Activated CD8-positive, alpha-beta memory T cell treated with anti-CD3 and anti-CD28 coated beads, Interleukin-2, amount 10 ng/mL, durations not matched to agents 7 days and 5 days (primary cell): ENCODE measurements at regions not wholly inside any gene's neighbourhood (a gene's known extent, or its start where the extent isn't known, plus 50 kb on each side); places are given as distances from the start of the nearest gene placed in this dataset.
"Not testable (repeated sequence)": the region's sequence is repeated elsewhere in the genome, so short reads cannot be mapped to it uniquely, and the experiment has no call there.

Experiments used
- ATAC-seq: fragments of 150-1000 bp; cut with Tn5 transposase; one replicate; pipeline ENCODE4 v1.10.0; 2021; ENCODE audit warnings: moderate library complexity
- CTCF ChIA-PET: fragments of 350-600 bp; sonication (Branson Sonifier 250); formaldehyde crosslinking; loops from one replicate; lab custom pipeline; 2021; ENCODE audit warnings: antibody characterized with exemption; lab: Charles Lee
- DNase-seq: peaks from one replicate; pipeline ENCODE4 v3.0.0-alpha.2; 2020
- H3K27ac Mint-ChIP-seq: one replicate; pipeline ENCODE4 v1.8.0; 2021; ENCODE audit warnings: mild to moderate bottlenecking, mixed read lengths
- H3K27me3 Mint-ChIP-seq: one replicate; pipeline ENCODE4 v1.8.0; 2021; ENCODE audit warnings: mixed read lengths
- H3K36me3 Mint-ChIP-seq: one replicate; pipeline ENCODE4 v1.8.0; 2021; ENCODE audit warnings: mild to moderate bottlenecking, mixed read lengths
- H3K4me1 Mint-ChIP-seq: one replicate; pipeline ENCODE4 v1.8.0; 2021; ENCODE audit warnings: mixed read lengths
- H3K4me3 Mint-ChIP-seq: one replicate; pipeline ENCODE4 v1.8.0; 2021; ENCODE audit warnings: mild to moderate bottlenecking, moderate library complexity, mixed read lengths
- H3K9me3 Mint-ChIP-seq: one replicate; pipeline ENCODE4 v1.8.0; 2022; ENCODE audit warnings: low read depth, mixed read lengths

DNA sequence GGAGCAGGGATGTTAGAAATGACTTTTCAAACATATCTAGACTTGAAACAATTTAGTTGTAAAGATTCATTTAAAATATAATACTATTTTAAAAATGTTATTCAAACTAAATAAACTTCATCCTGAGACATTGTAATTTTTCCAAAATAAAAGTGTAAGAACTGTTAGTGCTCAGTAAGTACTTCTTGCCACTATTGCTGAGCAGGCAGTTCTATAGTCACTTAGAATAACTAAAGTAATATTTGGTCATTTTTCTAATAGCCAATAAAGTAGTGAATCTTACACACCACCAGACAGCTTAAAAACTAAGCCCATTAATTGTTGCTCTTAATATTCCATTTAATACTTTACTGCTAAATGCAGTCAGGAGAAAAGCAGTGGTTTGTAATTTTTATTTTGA lies 1120.0 kb upstream of the CDH10 start:
- no peaks in the 10 kb centered on the region for H3K27me3 Mint-ChIP-seq
- ATAC-seq: no peak
- H3K4me3 Mint-ChIP-seq: no peak overlapping the region
- no peaks in the 10 kb centered on the region for H3K4me1 Mint-ChIP-seq
- CTCF ChIA-PET: no interaction called here
- no peak for DNase-seq
- H3K36me3 Mint-ChIP-seq: no peaks in the 10 kb centered on the region
- no peak overlapping the region for H3K27ac Mint-ChIP-seq
- peaks cover 8% of the 10 kb centered on the region for H3K9me3 Mint-ChIP-seq

- H3K9me3 Mint-ChIP-seq: peaks cover 8% of the 10 kb centered on the region
- H3K27me3 Mint-ChIP-seq: no peaks in the 10 kb centered on the region
- ATAC-seq: no peak
- no peak for DNase-seq
- H3K4me1 Mint-ChIP-seq: no peaks in the 10 kb centered on the region
- H3K4me3 Mint-ChIP-seq: no peak overlapping the region
- H3K27ac Mint-ChIP-seq: no peak overlapping the region
- CTCF ChIA-PET: no interaction called here
- no peaks in the 10 kb centered on the region for H3K36me3 Mint-ChIP-seq
Measured at GRCh38 chr5:25763781-25764180, 1119.0 kb upstream of the CDH10 start.

DNA sequence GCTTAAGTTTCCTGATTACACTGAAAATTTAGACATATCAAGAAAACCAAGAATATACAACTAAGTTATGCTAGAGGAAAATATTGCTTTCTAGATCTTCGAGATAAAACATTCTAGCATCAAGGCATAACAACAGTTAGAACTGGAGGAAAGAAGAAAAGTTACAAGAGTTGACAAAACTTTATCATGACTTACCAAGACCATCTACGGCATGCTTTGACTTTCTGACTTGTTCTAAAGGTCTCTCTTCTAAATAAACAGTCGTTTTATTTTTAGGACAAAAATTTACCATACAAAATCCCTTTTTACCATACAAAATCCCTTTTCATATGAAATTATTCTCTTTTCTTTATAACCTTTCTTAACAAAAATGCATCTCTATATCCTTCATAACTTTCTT lies 1110.1 kb upstream of the CDH10 start:
- Mint-ChIP-seq H3K27ac (no peak overlapping the region), H3K9me3 (peaks cover 20% of the 10 kb centered on the region), H3K4me1 (no peaks in the 10 kb centered on the region), H3K4me3 (no peak overlapping the region), H3K36me3 (no peaks in the 10 kb centered on the region), H3K27me3 (no peaks in the 10 kb centered on the region)
- CTCF ChIA-PET: no interaction called here
- ATAC-seq: no peak
- DNase-seq: no peak

DNA sequence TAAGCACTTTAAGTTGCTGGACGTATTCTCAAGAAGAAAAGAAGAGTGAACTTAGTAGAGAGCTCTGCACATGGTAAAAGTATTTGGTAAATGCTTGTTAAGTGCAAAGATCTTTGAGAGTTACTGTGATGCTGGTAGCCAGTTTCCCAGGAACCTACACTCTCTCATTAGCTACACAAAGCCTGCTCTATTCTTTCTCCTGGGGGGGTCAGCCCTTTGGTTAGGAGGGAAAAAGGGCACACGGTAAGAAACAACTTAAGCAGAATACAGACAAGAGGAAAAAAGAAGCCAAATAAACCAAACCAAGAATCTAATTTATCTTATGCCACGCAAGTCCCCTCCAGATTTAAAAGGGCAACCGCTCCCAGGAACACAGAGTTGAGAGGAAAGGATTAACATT lies 1100.1 kb upstream of the CDH10 start:
- no peak overlapping the region for H3K27ac Mint-ChIP-seq
- CTCF ChIA-PET: no interaction called here
- no peaks in the 10 kb centered on the region for H3K4me1 Mint-ChIP-seq

GRCh38 chr5:25716680-25717079 lies 1071.9 kb upstream of the CDH10 start:
- no peak overlapping the region for H3K27ac Mint-ChIP-seq

More for the DNA sequence above, 1100.1 kb upstream of the CDH10 start:
- Mint-ChIP-seq H3K36me3 (no peaks in the 10 kb centered on the region), H3K4me3 (no peak overlapping the region), H3K27me3 (no peaks in the 10 kb centered on the region), H3K9me3 (peaks cover 7% of the 10 kb centered on the region)
- DNase-seq (no peak), ATAC-seq (no peak)

DNA sequence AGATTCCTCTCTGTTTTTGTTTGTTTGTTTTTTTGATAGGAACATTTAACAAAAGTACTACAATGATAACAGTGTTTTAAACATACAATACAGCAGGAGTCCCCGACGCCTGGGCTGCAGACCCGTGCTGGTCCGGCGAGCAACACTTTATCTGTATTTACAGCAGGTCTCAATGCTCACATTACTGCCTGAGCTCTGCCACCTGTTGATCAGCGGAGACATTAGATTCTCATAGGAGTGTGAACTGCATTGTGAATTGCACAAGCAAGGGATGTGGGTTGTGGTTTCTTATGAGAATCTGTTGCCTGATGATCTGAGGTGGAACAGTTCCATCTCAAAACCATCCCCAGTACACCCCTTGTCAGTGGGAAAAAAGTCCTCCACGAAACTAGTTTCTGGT lies 1068.5 kb upstream of the CDH10 start:
- Mint-ChIP-seq H3K27ac (no peak overlapping the region), H3K9me3 (peaks cover 4% of the 10 kb centered on the region), H3K4me3 (no peak overlapping the region), H3K27me3 (no peaks in the 10 kb centered on the region), H3K4me1 (no peaks in the 10 kb centered on the region), H3K36me3 (no peaks in the 10 kb centered on the region)
- DNase-seq (no peak), ATAC-seq (no peak)
- CTCF ChIA-PET: no interaction called here

More at GRCh38 chr5:25716680-25717079, 1071.9 kb upstream of the CDH10 start:
- ATAC-seq (no peak), DNase-seq (no peak)
- Mint-ChIP-seq H3K36me3 (no peaks in the 10 kb centered on the region), H3K4me3 (no peak overlapping the region), H3K4me1 (no peaks in the 10 kb centered on the region), H3K27me3 (no peaks in the 10 kb centered on the region), H3K9me3 (peaks cover 4% of the 10 kb centered on the region)
- CTCF ChIA-PET: no interaction called here

DNA sequence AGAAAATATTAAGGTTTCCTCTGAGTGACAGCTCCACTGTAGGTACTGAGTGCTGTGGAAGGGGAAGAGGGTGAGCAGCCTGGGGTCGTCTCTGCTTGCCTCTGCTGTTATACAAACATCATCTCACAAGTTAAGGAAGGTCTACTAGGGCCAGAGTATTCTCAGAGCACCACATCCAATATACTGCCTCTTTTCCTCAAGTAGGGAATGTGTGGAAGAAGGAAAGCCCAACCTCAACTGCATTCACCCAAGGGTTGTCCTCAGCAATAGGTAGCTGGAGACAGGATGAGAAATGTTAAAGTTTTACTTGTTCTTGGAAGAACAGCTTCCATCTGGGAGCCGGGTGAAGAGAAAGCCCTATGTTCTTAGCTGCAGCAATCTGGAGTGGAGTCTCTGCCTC lies 1062.3 kb upstream of the CDH10 start:
- Mint-ChIP-seq H3K4me1 (no peaks in the 10 kb centered on the region), H3K27ac (no peak overlapping the region), H3K4me3 (no peak overlapping the region), H3K9me3 (peaks cover 10% of the 10 kb centered on the region), H3K36me3 (no peaks in the 10 kb centered on the region), H3K27me3 (no peaks in the 10 kb centered on the region)
- ATAC-seq (no peak), DNase-seq (no peak)
- CTCF ChIA-PET: no interaction called here

- no peaks in the 10 kb centered on the region for H3K27me3 Mint-ChIP-seq
- DNase-seq (no peak), ATAC-seq (no peak)
- CTCF ChIA-PET: no interaction called here
- no peak overlapping the region for H3K4me3 Mint-ChIP-seq
- H3K4me1 Mint-ChIP-seq: no peaks in the 10 kb centered on the region
- no peak overlapping the region for H3K27ac Mint-ChIP-seq
- H3K36me3 Mint-ChIP-seq: no peaks in the 10 kb centered on the region
- H3K9me3 Mint-ChIP-seq: peaks cover 7% of the 10 kb centered on the region
Measured at GRCh38 chr5:25701936-25702335, 1057.2 kb upstream of the CDH10 start.

- no peaks in the 10 kb centered on the region for H3K27me3 Mint-ChIP-seq
Measured at GRCh38 chr5:25694801-25695200, 1050.0 kb upstream of the CDH10 start.

DNA sequence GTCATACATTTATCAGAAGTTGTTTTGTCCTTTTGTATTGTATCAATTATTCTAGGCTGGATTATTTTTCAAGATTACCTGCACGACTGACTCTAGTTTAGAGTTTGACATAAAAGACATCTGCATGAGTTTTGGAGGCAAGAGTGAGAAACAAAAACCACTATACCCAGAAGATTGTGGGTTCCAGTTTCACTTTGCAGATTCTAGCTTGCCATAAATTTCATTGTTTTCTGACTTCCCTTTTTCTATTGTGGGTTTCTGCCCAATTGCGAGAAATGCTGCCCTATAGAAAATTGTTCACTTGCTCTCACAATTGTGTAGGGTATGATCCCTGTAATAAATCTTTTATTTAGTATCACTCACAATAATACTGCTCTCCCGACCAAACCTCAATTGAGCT lies 1043.4 kb upstream of the CDH10 start:
- ATAC-seq (no peak), DNase-seq (no peak)
- CTCF ChIA-PET: no interaction called here
- Mint-ChIP-seq H3K4me1 (no peaks in the 10 kb centered on the region), H3K4me3 (no peak overlapping the region), H3K9me3 (peaks cover 5% of the 10 kb centered on the region), H3K27ac (no peak overlapping the region), H3K36me3 (no peaks in the 10 kb centered on the region), H3K27me3 (no peaks in the 10 kb centered on the region)

More at GRCh38 chr5:25694801-25695200, 1050.0 kb upstream of the CDH10 start:
- DNase-seq: no peak
- H3K4me1 Mint-ChIP-seq: no peaks in the 10 kb centered on the region
- ATAC-seq: no peak
- no peak overlapping the region for H3K27ac Mint-ChIP-seq
- no peak overlapping the region for H3K4me3 Mint-ChIP-seq
- H3K36me3 Mint-ChIP-seq: no peaks in the 10 kb centered on the region
- CTCF ChIA-PET: no interaction called here
- no peaks in the 10 kb centered on the region for H3K9me3 Mint-ChIP-seq

DNA sequence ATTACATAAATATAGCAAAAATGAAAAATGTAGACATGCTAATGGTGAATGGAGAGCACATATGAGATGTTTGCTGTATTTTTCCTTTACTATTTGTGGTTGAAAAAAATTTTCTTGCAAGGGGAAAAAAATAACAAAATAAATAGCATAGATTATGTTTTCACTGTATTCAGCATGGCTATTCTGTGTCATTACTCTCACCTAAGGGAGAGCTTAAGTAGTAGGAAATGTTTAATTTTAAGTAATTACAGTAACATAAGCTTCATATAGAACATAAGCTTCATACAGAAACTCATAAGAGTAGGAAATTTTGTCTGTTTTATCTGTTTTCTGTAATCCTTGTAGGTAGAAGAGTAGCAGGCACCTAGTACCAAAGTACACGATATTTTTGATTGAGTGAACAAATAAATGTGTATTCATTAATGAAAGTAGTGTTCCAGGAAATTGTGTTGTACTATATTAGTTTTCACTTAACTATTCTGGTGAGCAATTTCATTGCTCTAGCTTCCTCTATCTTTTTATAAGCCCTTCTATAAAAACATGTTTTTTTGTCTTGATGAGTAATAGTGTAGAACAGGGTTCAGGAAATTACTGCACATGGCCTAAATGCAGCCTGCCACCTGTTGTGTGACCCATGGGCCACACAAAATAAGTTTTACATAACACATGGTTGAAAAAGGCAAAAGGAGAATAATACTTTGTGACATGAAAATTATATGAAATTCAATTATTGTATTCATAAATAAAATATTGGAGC lies 1025.0 kb upstream of the CDH10 start:
- DNase-seq (no peak), ATAC-seq (no peak)
- CTCF ChIA-PET: no interaction called here
- H3K4me1 Mint-ChIP-seq: no peaks in the 10 kb centered on the region
- H3K27ac Mint-ChIP-seq: no peak overlapping the region
- H3K4me3 Mint-ChIP-seq: no peak overlapping the region
- H3K36me3 Mint-ChIP-seq: no peaks in the 10 kb centered on the region
- H3K27me3 Mint-ChIP-seq: no peaks in the 10 kb centered on the region
- H3K9me3 Mint-ChIP-seq: no peaks in the 10 kb centered on the region

- DNase-seq (no peak), ATAC-seq (no peak)
- H3K9me3 Mint-ChIP-seq: peaks cover 8% of the 10 kb centered on the region
- no peaks in the 10 kb centered on the region for H3K36me3 Mint-ChIP-seq
- no peaks in the 10 kb centered on the region for H3K4me1 Mint-ChIP-seq
- CTCF ChIA-PET: no interaction called here
- no peaks in the 10 kb centered on the region for H3K27me3 Mint-ChIP-seq
- H3K4me3 Mint-ChIP-seq: no peak overlapping the region
- no peak overlapping the region for H3K27ac Mint-ChIP-seq
Measured at GRCh38 chr5:25662610-25663009, 1017.8 kb upstream of the CDH10 start.

DNA sequence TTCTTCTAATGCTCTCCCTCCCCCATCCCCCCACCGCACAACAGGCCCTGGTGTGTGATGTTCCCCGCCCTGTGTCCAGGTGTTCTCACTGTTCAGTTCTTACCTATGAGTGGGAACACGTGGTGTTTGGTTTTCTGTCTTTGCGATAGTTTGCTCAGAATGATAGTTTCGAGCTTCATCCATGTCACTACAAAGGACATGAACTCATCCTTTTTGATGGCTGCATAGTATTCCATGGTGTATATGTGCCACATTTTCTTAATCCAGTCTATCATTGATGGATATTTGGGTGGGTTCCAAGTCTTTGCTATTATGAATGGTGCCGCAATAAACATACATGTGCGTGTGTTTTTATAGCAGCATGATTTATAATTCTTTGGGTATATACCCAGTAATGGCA lies 1005.5 kb upstream of the CDH10 start:
- H3K4me1 Mint-ChIP-seq, H3K27ac Mint-ChIP-seq, CTCF ChIA-PET, H3K9me3 Mint-ChIP-seq, H3K36me3 Mint-ChIP-seq, ATAC-seq, H3K4me3 Mint-ChIP-seq, H3K27me3 Mint-ChIP-seq, DNase-seq: not testable (repeated sequence)

DNA sequence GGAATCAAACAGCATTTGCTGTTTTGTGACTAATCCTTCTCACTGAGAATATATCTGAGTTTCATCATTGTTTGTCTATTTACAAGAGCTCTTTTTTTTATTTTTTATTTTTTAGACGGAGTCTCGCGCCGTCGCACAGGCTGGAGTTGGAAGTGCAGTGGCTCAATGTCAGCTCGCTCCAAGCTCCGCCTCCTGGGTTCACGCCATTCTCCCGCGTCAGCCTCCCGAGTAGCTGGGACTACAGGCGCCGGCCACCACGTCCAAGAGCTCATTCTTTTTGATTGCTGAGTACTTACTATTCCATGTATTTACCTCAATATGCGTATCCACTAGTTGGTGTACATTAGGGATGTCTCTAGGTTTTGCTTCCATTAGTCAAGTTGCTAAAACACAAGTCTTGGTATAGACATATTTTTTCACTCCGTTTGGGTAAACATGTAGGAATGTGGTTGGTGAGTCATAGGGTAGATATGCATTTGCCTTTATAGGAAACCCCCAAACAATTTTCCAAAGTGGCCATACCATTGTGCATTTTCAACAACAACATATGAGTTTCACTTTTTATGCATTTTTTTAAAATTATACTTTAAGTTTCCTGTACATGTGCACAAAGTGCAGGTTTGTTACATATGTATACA lies 1005.0 kb upstream of the CDH10 start:
- Mint-ChIP-seq H3K36me3 (no peaks in the 10 kb centered on the region), H3K4me1 (no peaks in the 10 kb centered on the region), H3K27me3 (no peaks in the 10 kb centered on the region), H3K4me3 (no peak overlapping the region), H3K9me3 (peaks cover 10% of the 10 kb centered on the region), H3K27ac (no peak overlapping the region)
- ATAC-seq (no peak), DNase-seq (no peak)
- CTCF ChIA-PET: no interaction called here
